Occipital lobe (tissue), 1 donor: ENCODE measurements at regions not wholly inside any gene's neighbourhood (a gene's known extent, or its start where the extent isn't known, plus 50 kb on each side); places are given as distances from the start of the nearest gene placed in this dataset.
"Not testable (repeated sequence)": the region's sequence is repeated elsewhere in the genome, so short reads cannot be mapped to it uniquely, and the experiment has no call there.

Experiments
- DNase-seq: peaks from one replicate; lab custom pipeline; 2025; lab: John Stamatoyannopoulos, UW

GRCh38 chr20:11172881-11173280 lies 499.1 kb upstream of the JAG1 start:
- DNase-seq: no peak

- no peak for DNase-seq
Observed at GRCh38 chr20:11173916-11174315, 500.1 kb upstream of the JAG1 start.

GRCh38 chr20:11174861-11175260 lies 501.1 kb upstream of the JAG1 start:
- DNase-seq: no peak

GRCh38 chr20:11176431-11176830 lies 502.6 kb upstream of the JAG1 start:
- no peak for DNase-seq

GRCh38 chr20:11178946-11179654 lies 505.3 kb upstream of the JAG1 start:
- DNase-seq: no peak

GRCh38 chr20:11180186-11180585 lies 506.4 kb upstream of the JAG1 start:
- DNase-seq: no peak

GRCh38 chr20:11181129-11181528 lies 507.3 kb upstream of the JAG1 start:
- not testable (repeated sequence) for DNase-seq

GRCh38 chr20:11181966-11182365 lies 508.2 kb upstream of the JAG1 start:
- no peak for DNase-seq

GRCh38 chr20:11182720-11183119 lies 508.9 kb upstream of the JAG1 start:
- DNase-seq: no peak

GRCh38 chr20:11186301-11187008 lies 512.7 kb upstream of the JAG1 start:
- no peak for DNase-seq

- no peak for DNase-seq
Observed at GRCh38 chr20:11188843-11189603, 515.2 kb upstream of the JAG1 start.

- DNase-seq: no peak
Observed at GRCh38 chr20:11190741-11191140, 516.9 kb upstream of the JAG1 start.

- no peak for DNase-seq
Observed at GRCh38 chr20:11192106-11192505, 518.3 kb upstream of the JAG1 start.

GRCh38 chr20:11193241-11193640 lies 519.4 kb upstream of the JAG1 start:
- DNase-seq: no peak

GRCh38 chr20:11195169-11195568 lies 521.4 kb upstream of the JAG1 start:
- DNase-seq: no peak

GRCh38 chr20:11195899-11196558 lies 522.2 kb upstream of the JAG1 start:
- no peak for DNase-seq

- no peak for DNase-seq
Observed at GRCh38 chr20:11197851-11198250, 524.1 kb upstream of the JAG1 start.

- no peak for DNase-seq
Observed at GRCh38 chr20:11200423-11200822, 526.6 kb upstream of the JAG1 start.

GRCh38 chr20:11204926-11205768 lies 531.3 kb upstream of the JAG1 start:
- DNase-seq: no peak

- no peak for DNase-seq
Observed at GRCh38 chr20:11205769-11206362, 532.1 kb upstream of the JAG1 start.
